GM21423 (cell line): ENCODE measurements at regions not wholly inside any gene's neighbourhood (a gene's known extent, or its start where the extent isn't known, plus 50 kb on each side); places are given as distances from the start of the nearest gene placed in this dataset.
"Not testable (repeated sequence)": the region's sequence is repeated elsewhere in the genome, so short reads cannot be mapped to it uniquely, and the experiment has no call there.

Experiments
- ATAC-seq: cut with Tn5 transposase; IDR thresholded peaks from one replicate; pipeline ENCODE4 v1.9.1; 2021; ENCODE audit warnings: mild to moderate bottlenecking, moderate library complexity; ENCODE audit not compliant: unreplicated experiment

GRCh38 chr4:142897518-142897917 is 51.4 kb upstream of the INPP4B start:
- ATAC-seq: not testable (repeated sequence)

- no peak for ATAC-seq
Measured at GRCh38 chr4:142900622-142901021, 54.5 kb upstream of the INPP4B start.

- no peak for ATAC-seq
Measured at GRCh38 chr4:142901166-142901662, 55.1 kb upstream of the INPP4B start.

GRCh38 chr4:142903617-142904016 is 57.5 kb upstream of the INPP4B start:
- ATAC-seq: not testable (repeated sequence)

- ATAC-seq: no peak
Measured at GRCh38 chr4:142909908-142910307, 63.8 kb upstream of the INPP4B start.

GRCh38 chr4:142913034-142913433 is 66.9 kb upstream of the INPP4B start:
- ATAC-seq: no peak

- ATAC-seq: no peak
Measured at GRCh38 chr4:142913461-142914030, 67.4 kb upstream of the INPP4B start.

GRCh38 chr4:142917678-142918077 is 71.6 kb upstream of the INPP4B start:
- ATAC-seq: no peak

- no peak for ATAC-seq
Measured at GRCh38 chr4:142922720-142923119, 76.6 kb upstream of the INPP4B start.

- ATAC-seq: no peak
Measured at GRCh38 chr4:142923619-142924018, 77.5 kb upstream of the INPP4B start.

- no peak for ATAC-seq
Measured at GRCh38 chr4:142925161-142925560, 79.1 kb upstream of the INPP4B start.

- ATAC-seq: no peak
Measured at GRCh38 chr4:142927721-142928120, 81.6 kb upstream of the INPP4B start.

GRCh38 chr4:142929526-142929925 is 83.4 kb upstream of the INPP4B start:
- no peak for ATAC-seq

GRCh38 chr4:142933207-142933606 is 87.1 kb upstream of the INPP4B start:
- no peak for ATAC-seq

- ATAC-seq: no peak
Measured at GRCh38 chr4:142940425-142941330, 94.6 kb upstream of the INPP4B start.

- no peak for ATAC-seq
Measured at GRCh38 chr4:142944565-142944964, 98.5 kb upstream of the INPP4B start.

GRCh38 chr4:142952821-142953580 is 106.9 kb upstream of the INPP4B start:
- no peak for ATAC-seq

- ATAC-seq: no peak
Measured at GRCh38 chr4:142954415-142954814, 108.3 kb upstream of the INPP4B start.

- ATAC-seq: no peak
Measured at GRCh38 chr4:142955501-142955900, 109.4 kb upstream of the INPP4B start.

GRCh38 chr4:142959173-142959572 is 113.1 kb upstream of the INPP4B start:
- no peak for ATAC-seq

GRCh38 chr4:142960126-142960525 is 114.0 kb upstream of the INPP4B start:
- no peak for ATAC-seq
